ENCODE measurements at regions not wholly inside any gene's neighbourhood (a gene's known extent, or its start where the extent isn't known, plus 50 kb on each side); places are given as distances from the start of the nearest gene placed in this dataset.

GRCh38 chr14:84655014-84655413, 874.9 kb upstream of the FLRT2 start:
- H3K9me3 Mint-ChIP-seq = peaks cover 20 to 23% of the 10 kb centered on the region in 2 donors
- intact Hi-C loops (cut with micrococcal nuclease) = no loop called here
- DNase-seq (no peak), ATAC-seq (no peak)
- 87% methylated on average over 7 of the region's 7 CpGs for WGBS (ENCODE audit: insufficient coverage)
- H3K4me1 Mint-ChIP-seq = no peaks in the 10 kb centered on the region
- Histone ChIP-seq H3K4me3 (ENCODE audit: low read length) (no peak overlapping the region), H3K4me1 (ENCODE audit: control insufficient read depth, insufficient read depth, low read length) (no peaks in the 10 kb centered on the region), H3K27ac (ENCODE audit: low read length) (no peak overlapping the region), H3K27me3 (ENCODE audit: control insufficient read depth, insufficient read depth, low read length) (no peaks in the 10 kb centered on the region), H3K9me3 (ENCODE audit: control insufficient read depth, insufficient read depth, low read length) (peaks cover 5% of the 10 kb centered on the region), H3K36me3 (ENCODE audit: control insufficient read depth, insufficient read depth, low read length) (no peaks in the 10 kb centered on the region)
- H3K36me3 Mint-ChIP-seq = peaks cover 10% of the 10 kb centered on the region
- H3K27ac Mint-ChIP-seq = no peak overlapping the region
- H3K27me3 Mint-ChIP-seq (ENCODE audit: low read depth in 2 of 2) = no peaks in the 10 kb centered on the region
- no peak for TF ChIP-seq CTCF (IDR thresholded peaks at IDR 0.05)
- no peak overlapping the region for H3K4me3 Mint-ChIP-seq

GRCh38 chr14:84657911-84658310, 872.0 kb upstream of the FLRT2 start:
- H3K36me3 Mint-ChIP-seq = no peaks in the 10 kb centered on the region
- intact Hi-C loops (cut with micrococcal nuclease) = no loop called here
- Histone ChIP-seq H3K4me1 (ENCODE audit: control insufficient read depth, insufficient read depth, low read length) (no peaks in the 10 kb centered on the region), H3K4me3 (ENCODE audit: low read length) (no peak overlapping the region), H3K27ac (ENCODE audit: low read length) (no peak overlapping the region), H3K9me3 (ENCODE audit: control insufficient read depth, insufficient read depth, low read length) (peaks cover 5% of the 10 kb centered on the region), H3K27me3 (ENCODE audit: control insufficient read depth, insufficient read depth, low read length) (no peaks in the 10 kb centered on the region), H3K36me3 (ENCODE audit: control insufficient read depth, insufficient read depth, low read length) (no peaks in the 10 kb centered on the region)
- no peak for DNase-seq
- no peaks in the 10 kb centered on the region for H3K27me3 Mint-ChIP-seq (ENCODE audit: low read depth in 2 of 2)
- no peak for TF ChIP-seq CTCF (IDR thresholded peaks at IDR 0.05)
- 79% methylated on average over 1 of the region's 1 CpG for WGBS (ENCODE audit: insufficient coverage)
- no peak overlapping the region for H3K4me3 Mint-ChIP-seq
- no peak overlapping the region for H3K27ac Mint-ChIP-seq
- ATAC-seq = no peak
- H3K4me1 Mint-ChIP-seq = no peaks in the 10 kb centered on the region
- H3K9me3 Mint-ChIP-seq = peaks cover 12 to 26% of the 10 kb centered on the region in 2 donors

DNA sequence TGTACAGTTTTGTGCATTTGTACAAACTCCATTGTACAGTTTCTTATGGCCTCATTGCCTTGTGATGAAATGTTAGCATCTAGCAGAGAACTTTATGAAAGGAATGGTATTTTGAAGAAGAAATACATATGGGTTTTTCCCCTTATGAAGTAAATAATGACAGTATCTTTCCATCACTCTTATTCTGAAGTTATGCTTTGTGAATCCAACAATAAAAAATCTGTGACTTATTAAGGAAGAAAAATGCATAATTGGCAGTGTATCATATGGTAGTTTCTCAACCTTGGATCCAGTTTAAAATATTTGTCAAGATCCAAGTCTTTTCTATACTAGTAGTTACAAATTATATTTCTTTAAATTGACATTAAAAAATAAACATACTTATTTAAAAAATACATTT, 859.1 kb upstream of the FLRT2 start:
- Mint-ChIP-seq H3K4me1 (no peaks in the 10 kb centered on the region), H3K9me3 (peaks cover 5 to 9% of the 10 kb centered on the region in 2 donors), H3K36me3 (no peaks in the 10 kb centered on the region), H3K4me3 (no peak overlapping the region), H3K27ac (no peak overlapping the region), H3K27me3 (ENCODE audit: low read depth in 2 of 2) (no peaks in the 10 kb centered on the region)
- intact Hi-C loops (cut with micrococcal nuclease) = no loop called here
- no peak for TF ChIP-seq CTCF (IDR thresholded peaks at IDR 0.05)
- Histone ChIP-seq H3K4me1 (ENCODE audit: control insufficient read depth, insufficient read depth, low read length) (no peaks in the 10 kb centered on the region), H3K9me3 (ENCODE audit: control insufficient read depth, insufficient read depth, low read length) (peaks cover 7% of the 10 kb centered on the region), H3K4me3 (ENCODE audit: low read length) (no peak overlapping the region), H3K36me3 (ENCODE audit: control insufficient read depth, insufficient read depth, low read length) (no peaks in the 10 kb centered on the region), H3K27me3 (ENCODE audit: control insufficient read depth, insufficient read depth, low read length) (no peaks in the 10 kb centered on the region), H3K27ac (ENCODE audit: low read length) (no peak overlapping the region)
- ATAC-seq = no peak
- DNase-seq = no peak

GRCh38 chr14:84671776-84672175, 858.2 kb upstream of the FLRT2 start:
- no peak overlapping the region for H3K27ac ChIP-seq (ENCODE audit: low read length)
- WGBS (ENCODE audit: insufficient coverage) = 83% methylated on average over 2 of the region's 3 CpGs
- no peak overlapping the region for H3K4me3 Mint-ChIP-seq
- H3K4me1 Mint-ChIP-seq = no peaks in the 10 kb centered on the region
- no peak for TF ChIP-seq CTCF (IDR thresholded peaks at IDR 0.05)
- peaks cover 5 to 6% of the 10 kb centered on the region in 2 donors for H3K9me3 Mint-ChIP-seq
- H3K27me3 ChIP-seq (ENCODE audit: control insufficient read depth, insufficient read depth, low read length) = no peaks in the 10 kb centered on the region
- no peak for ATAC-seq
- no peaks in the 10 kb centered on the region for H3K36me3 ChIP-seq (ENCODE audit: control insufficient read depth, insufficient read depth, low read length)
- H3K4me1 ChIP-seq (ENCODE audit: control insufficient read depth, insufficient read depth, low read length) = no peaks in the 10 kb centered on the region
- no peak overlapping the region for H3K27ac Mint-ChIP-seq
- H3K9me3 ChIP-seq (ENCODE audit: control insufficient read depth, insufficient read depth, low read length) = peaks cover 7% of the 10 kb centered on the region
- H3K27me3 Mint-ChIP-seq (ENCODE audit: low read depth in 2 of 2) = no peaks in the 10 kb centered on the region
- intact Hi-C loops (cut with micrococcal nuclease) = no loop called here
- no peak overlapping the region for H3K4me3 ChIP-seq (ENCODE audit: low read length)
- DNase-seq = no peak
- no peaks in the 10 kb centered on the region for H3K36me3 Mint-ChIP-seq

Data from natural killer cell (primary cell).